ENCODE measurements at regions not wholly inside any gene's neighbourhood (a gene's known extent, or its start where the extent isn't known, plus 50 kb on each side); places are given as distances from the start of the nearest gene placed in this dataset.

- TF ChIP-seq FOXM1 (IDR thresholded peaks at IDR 0.05; ENCODE audit: borderline replicate concordance, low read depth) = no peak
- no peak for TF ChIP-seq TAF1 (IDR thresholded peaks at IDR 0.05; ENCODE audit: low read depth)
- TF ChIP-seq RAD21 (IDR thresholded peaks at IDR 0.05; ENCODE audit: low read depth) = no peak
- no peak for TF ChIP-seq EGR1 (IDR thresholded peaks at IDR 0.05)
- TF ChIP-seq, protein P1, sequence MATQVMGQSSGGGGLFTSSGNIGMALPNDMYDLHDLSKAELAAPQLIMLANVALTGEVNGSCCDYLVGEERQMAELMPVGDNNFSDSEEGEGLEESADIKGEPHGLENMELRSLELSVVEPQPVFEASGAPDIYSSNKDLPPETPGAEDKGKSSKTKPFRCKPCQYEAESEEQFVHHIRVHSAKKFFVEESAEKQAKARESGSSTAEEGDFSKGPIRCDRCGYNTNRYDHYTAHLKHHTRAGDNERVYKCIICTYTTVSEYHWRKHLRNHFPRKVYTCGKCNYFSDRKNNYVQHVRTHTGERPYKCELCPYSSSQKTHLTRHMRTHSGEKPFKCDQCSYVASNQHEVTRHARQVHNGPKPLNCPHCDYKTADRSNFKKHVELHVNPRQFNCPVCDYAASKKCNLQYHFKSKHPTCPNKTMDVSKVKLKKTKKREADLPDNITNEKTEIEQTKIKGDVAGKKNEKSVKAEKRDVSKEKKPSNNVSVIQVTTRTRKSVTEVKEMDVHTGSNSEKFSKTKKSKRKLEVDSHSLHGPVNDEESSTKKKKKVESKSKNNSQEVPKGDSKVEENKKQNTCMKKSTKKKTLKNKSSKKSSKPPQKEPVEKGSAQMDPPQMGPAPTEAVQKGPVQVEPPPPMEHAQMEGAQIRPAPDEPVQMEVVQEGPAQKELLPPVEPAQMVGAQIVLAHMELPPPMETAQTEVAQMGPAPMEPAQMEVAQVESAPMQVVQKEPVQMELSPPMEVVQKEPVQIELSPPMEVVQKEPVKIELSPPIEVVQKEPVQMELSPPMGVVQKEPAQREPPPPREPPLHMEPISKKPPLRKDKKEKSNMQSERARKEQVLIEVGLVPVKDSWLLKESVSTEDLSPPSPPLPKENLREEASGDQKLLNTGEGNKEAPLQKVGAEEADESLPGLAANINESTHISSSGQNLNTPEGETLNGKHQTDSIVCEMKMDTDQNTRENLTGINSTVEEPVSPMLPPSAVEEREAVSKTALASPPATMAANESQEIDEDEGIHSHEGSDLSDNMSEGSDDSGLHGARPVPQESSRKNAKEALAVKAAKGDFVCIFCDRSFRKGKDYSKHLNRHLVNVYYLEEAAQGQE (IDR thresholded peaks at IDR 0.05; ENCODE audit: low read depth) = no peak
Measured at GRCh38 chr16:5467552-5467951, 370.0 kb upstream of the EEF2KMT start.

All from Ishikawa (cell line).